Choroid plexus epithelial cell (primary cell): ENCODE measurements at regions not wholly inside any gene's neighbourhood (a gene's known extent, or its start where the extent isn't known, plus 50 kb on each side); places are given as distances from the start of the nearest gene placed in this dataset.

Experiments
- DNase-seq: peaks from one replicate; pipeline ENCODE4 v3.0.0-alpha.2; 2010; ENCODE audit warnings: low read depth
- H3K4me3 ChIP-seq: 2 replicates; pipeline ENCODE4 v1.5.1; 2011; ENCODE audit warnings: low read depth, mild to moderate bottlenecking, control low read depth, low read length, moderate library complexity
- TF ChIP-seq, protein P1 (sequence below): conservative IDR thresholded peaks from 2 replicates; pipeline ENCODE4 v1.5.1; 2011; ENCODE audit warnings: low read depth, mild to moderate bottlenecking, control low read depth, inconsistent platforms, low read length, moderate library complexity

DNA sequence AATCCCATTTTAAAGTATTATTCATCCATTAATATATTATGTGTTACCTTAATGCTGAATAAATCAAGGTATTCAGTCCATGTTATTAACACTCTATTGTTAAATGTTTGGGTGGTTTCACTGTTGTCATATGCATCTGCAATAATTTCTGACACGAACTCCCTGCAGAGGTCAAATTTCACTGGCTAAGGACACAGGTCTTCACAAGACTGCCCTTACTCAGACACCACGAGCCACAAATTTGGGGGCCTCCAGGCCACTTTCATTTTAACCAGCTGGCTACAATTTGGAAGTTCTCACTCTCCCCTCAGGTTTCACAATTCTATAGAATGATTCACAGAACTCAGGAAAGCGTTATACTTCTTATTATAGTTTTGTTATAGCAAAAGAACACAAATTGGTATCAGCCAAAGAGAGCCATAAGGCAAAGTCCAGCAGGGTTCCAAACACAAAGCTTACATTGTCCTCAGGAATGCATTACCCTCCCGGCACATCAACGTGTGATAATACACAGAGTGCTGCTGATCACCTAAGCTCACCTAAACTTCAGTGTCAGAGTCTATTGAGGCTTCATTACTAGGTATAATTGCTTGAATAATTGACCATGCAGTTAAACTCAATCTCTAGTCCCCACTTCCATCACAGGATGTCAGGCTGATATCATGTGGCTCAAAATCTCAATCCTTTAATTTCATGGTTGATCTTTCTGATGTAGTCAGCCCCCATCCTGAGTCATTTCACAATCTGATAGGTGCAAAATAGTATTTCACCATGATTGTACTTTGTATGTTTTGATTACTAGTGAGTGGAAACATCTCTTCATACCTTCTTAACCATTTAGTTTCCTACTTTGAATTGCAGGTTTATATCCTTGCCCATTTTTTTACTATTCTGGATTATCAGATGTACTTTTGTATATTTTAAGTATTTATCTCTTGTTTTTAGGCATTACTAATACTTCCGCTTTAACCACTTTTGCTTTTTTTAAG is 441.4 kb upstream of the AGTR1 start:
- TF ChIP-seq, protein P1, sequence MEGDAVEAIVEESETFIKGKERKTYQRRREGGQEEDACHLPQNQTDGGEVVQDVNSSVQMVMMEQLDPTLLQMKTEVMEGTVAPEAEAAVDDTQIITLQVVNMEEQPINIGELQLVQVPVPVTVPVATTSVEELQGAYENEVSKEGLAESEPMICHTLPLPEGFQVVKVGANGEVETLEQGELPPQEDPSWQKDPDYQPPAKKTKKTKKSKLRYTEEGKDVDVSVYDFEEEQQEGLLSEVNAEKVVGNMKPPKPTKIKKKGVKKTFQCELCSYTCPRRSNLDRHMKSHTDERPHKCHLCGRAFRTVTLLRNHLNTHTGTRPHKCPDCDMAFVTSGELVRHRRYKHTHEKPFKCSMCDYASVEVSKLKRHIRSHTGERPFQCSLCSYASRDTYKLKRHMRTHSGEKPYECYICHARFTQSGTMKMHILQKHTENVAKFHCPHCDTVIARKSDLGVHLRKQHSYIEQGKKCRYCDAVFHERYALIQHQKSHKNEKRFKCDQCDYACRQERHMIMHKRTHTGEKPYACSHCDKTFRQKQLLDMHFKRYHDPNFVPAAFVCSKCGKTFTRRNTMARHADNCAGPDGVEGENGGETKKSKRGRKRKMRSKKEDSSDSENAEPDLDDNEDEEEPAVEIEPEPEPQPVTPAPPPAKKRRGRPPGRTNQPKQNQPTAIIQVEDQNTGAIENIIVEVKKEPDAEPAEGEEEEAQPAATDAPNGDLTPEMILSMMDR: no peak
- H3K4me3 ChIP-seq: no peak overlapping the region
- DNase-seq: no peak

DNA sequence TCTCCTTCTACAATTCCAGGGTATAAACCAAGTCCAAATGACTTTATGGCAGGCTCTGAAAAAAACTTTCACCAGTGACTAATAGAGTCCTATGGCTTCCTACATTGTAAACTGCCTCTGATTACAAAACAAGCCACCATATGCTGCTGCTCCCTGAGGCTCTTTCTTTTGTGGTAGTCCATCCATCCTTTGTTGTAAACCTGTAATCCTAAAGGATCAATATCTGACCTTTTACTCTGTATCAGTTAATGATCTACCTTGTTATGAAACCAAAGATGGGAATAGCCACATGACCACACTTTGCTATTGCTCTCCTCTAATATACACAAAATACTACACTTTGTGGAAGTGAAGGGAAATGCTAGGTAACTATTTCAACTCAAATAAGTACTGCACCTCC is 434.7 kb upstream of the AGTR1 start:
- no peak for DNase-seq
- no peak overlapping the region for H3K4me3 ChIP-seq
- TF ChIP-seq, protein P1: no peak

GRCh38 chr3:148265841-148266240 is 431.9 kb upstream of the AGTR1 start:
- no peak overlapping the region for H3K4me3 ChIP-seq
- DNase-seq: no peak
- TF ChIP-seq, protein P1: no peak

DNA sequence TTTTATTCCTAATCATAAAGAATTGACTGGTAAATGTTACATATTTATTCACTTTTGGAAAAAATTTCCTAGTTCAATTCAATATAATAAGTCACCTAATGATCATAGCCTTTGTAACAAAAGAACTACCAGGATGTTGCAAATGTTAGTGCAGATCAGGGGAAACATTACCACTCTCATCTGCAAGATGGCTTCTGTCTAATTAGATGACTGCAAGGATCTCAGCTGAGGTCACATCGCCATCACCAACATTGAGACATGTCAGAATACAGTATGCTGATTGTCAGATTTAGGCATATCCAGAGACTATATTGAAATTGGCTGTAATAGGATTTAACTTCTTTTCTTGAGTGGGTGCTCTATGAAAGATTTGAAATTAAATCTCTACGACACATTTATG is 431.4 kb upstream of the AGTR1 start:
- H3K4me3 ChIP-seq: no peak overlapping the region
- TF ChIP-seq, protein P1: no peak
- no peak for DNase-seq

GRCh38 chr3:148269816-148270215 is 427.9 kb upstream of the AGTR1 start:
- peak; percentile 3 for DNase-seq
- no peak overlapping the region for H3K4me3 ChIP-seq
- TF ChIP-seq, protein P1: no peak

DNA sequence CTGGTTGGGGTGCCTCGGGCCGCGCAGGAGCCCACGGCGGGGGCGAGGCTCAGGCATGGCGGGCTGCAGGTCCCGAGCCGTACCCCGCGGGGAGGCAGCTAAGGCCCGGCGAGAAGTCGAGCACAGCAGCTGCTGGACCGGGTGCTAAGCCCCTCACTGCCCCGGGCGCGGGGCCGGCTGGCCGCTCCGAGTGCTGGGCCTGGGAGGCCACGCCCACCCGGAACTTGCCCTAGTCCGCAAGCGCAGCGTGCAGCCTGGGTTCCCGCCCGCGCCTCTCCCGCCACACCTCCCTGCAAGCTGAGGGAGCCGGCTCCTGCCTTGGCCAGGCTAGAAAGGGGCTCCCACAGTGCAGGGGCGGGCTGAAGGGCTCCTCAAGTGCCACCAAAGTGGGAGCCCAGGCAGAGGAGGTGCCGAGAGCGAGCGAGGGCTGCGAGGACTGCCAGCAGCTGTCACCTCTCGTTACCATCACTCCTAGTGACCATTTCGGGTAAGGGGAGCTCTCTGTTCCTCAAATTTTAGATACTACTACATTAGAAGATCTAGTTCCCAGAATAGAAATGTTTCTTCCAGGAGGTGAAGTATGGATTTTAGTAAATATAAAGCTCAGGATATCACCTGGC is 417.0 kb upstream of the AGTR1 start:
- H3K4me3 ChIP-seq: no peak overlapping the region
- DNase-seq: no peak
- TF ChIP-seq, protein P1: no peak
